GM23338 (cell line): ENCODE measurements at regions not wholly inside any gene's neighbourhood (a gene's known extent, or its start where the extent isn't known, plus 50 kb on each side); places are given as distances from the start of the nearest gene placed in this dataset.

Experiments
- ATAC-seq: fragments of 200-7000 bp; cut with Tn5 transposase; 3 replicates; pipeline ENCODE4 v1.9.1; 2020
- DNase-seq: peaks from one replicate; pipeline ENCODE4 v3.0.0-alpha.2; 2015; ENCODE audit warnings: low spot score
- H2AFZ ChIP-seq: fragments of 200-600 bp; sonication (generic); 2 replicates; pipeline ENCODE4 v1.8.0; 2016; ENCODE audit warnings: antibody characterized with exemption, mild to moderate bottlenecking, moderate library complexity
- H3F3A ChIP-seq: fragments of 200-600 bp; sonication (generic); replicated peaks from 2 replicates; pipeline ENCODE4 v1.8.0; 2017; ENCODE audit warnings: antibody characterized with exemption, mixed run types, low read depth
- H3K27ac ChIP-seq: fragments of 200-600 bp; sonication (generic); 2 replicates; pipeline ENCODE4 v1.6.1; 2016; ENCODE audit warnings: low read depth
- H3K27me3 ChIP-seq: fragments of 200-600 bp; sonication (generic); 2 replicates; pipeline ENCODE4 v1.8.0; 2016; ENCODE audit warnings: mild to moderate bottlenecking, mixed run types, moderate library complexity; ENCODE audit not compliant: insufficient read depth
- H3K36me3 ChIP-seq: fragments of 200-600 bp; sonication (generic); 2 replicates; pipeline ENCODE4 v1.8.0; 2016; ENCODE audit warnings: mild to moderate bottlenecking; ENCODE audit not compliant: insufficient read depth
- H3K4me1 ChIP-seq: fragments of 200-600 bp; sonication (generic); 2 replicates; pipeline ENCODE4 v1.8.0; 2016; ENCODE audit warnings: mild to moderate bottlenecking, moderate library complexity; ENCODE audit not compliant: insufficient read depth
- H3K4me2 ChIP-seq: fragments of 200-600 bp; sonication (generic); 2 replicates; pipeline ENCODE4 v1.7.1; 2017; ENCODE audit warnings: mixed run types
- H3K4me3 ChIP-seq: fragments of 200-600 bp; sonication (generic); 2 replicates; pipeline ENCODE4 v1.6.1; 2016; ENCODE audit warnings: mixed run types
- H3K79me2 ChIP-seq: fragments of 200-600 bp; sonication (generic); replicated peaks from 2 replicates; pipeline ENCODE4 v1.8.0; 2017; ENCODE audit warnings: mild to moderate bottlenecking; ENCODE audit not compliant: insufficient read depth
- H3K9me2 ChIP-seq: fragments of 200-600 bp; sonication (generic); 2 replicates; pipeline ENCODE4 v1.8.0; 2017; ENCODE audit not compliant: insufficient read depth
- H4K20me1 ChIP-seq: fragments of 200-600 bp; sonication (generic); replicated peaks from 2 replicates; pipeline ENCODE4 v1.8.0; 2017; ENCODE audit warnings: mild to moderate bottlenecking; ENCODE audit not compliant: insufficient read depth
- H3K27ac Mint-ChIP-seq: 2 replicates; pipeline ENCODE4 v1.8.0; 2020; ENCODE audit warnings: inconsistent platforms, mild to moderate bottlenecking, moderate library complexity, mixed read lengths
- H3K27me3 Mint-ChIP-seq: 3 replicates; pipeline ENCODE4 v1.8.0; 2022; ENCODE audit warnings: low read depth, mild to moderate bottlenecking, moderate library complexity, mixed read lengths, inconsistent platforms; ENCODE audit not compliant: insufficient read depth, poor library complexity
- H3K36me3 Mint-ChIP-seq: 3 replicates; pipeline ENCODE4 v1.8.0; 2021; ENCODE audit warnings: low read depth, mild to moderate bottlenecking, inconsistent platforms, moderate library complexity, mixed read lengths
- H3K4me1 Mint-ChIP-seq: 3 replicates; pipeline ENCODE4 v1.8.0; 2020; ENCODE audit warnings: mild to moderate bottlenecking, inconsistent platforms, mixed read lengths
- H3K4me3 Mint-ChIP-seq: 3 replicates; pipeline ENCODE4 v1.8.0; 2021; ENCODE audit warnings: moderate library complexity, mild to moderate bottlenecking, inconsistent platforms, mixed read lengths
- H3K9me3 Mint-ChIP-seq: 3 replicates; pipeline ENCODE4 v1.8.0; 2020; ENCODE audit warnings: moderate library complexity, mild to moderate bottlenecking, inconsistent platforms, mixed read lengths
- CREB1 ChIP-seq: fragments of 250-450 bp; sonication (Bioruptor Pico); IDR thresholded peaks from 2 replicates; pipeline ENCODE4 v1.5.0; 2020; ENCODE audit warnings: low read depth, mild to moderate bottlenecking, moderate library complexity
- EZH2phosphoT487 ChIP-seq: fragments of 200-600 bp; sonication (generic); IDR thresholded peaks from one replicate; pipeline ENCODE4 v1.8.1; 2018; ENCODE audit warnings: antibody characterized with exemption; ENCODE audit not compliant: unreplicated experiment
- JUNB ChIP-seq: IDR thresholded peaks from one replicate; pipeline ENCODE4 v1.6.1; 2016; ENCODE audit warnings: antibody characterized with exemption; ENCODE audit not compliant: unreplicated experiment
- NANOG ChIP-seq: IDR thresholded peaks from 2 replicates; pipeline ENCODE4 v1.6.1; 2016; ENCODE audit warnings: antibody characterized with exemption, borderline replicate concordance
- STAT1 ChIP-seq: IDR thresholded peaks from one replicate; pipeline ENCODE4 v1.6.1; 2016; ENCODE audit warnings: antibody characterized with exemption; ENCODE audit not compliant: unreplicated experiment
- ZNF331 ChIP-seq: fragments of 250-450 bp; sonication (Bioruptor Pico); IDR thresholded peaks from 2 replicates; pipeline ENCODE4 v1.5.0; 2020; ENCODE audit warnings: low read depth, mild to moderate bottlenecking, moderate library complexity
- ZNF462 ChIP-seq: fragments of 250-450 bp; sonication (Bioruptor Pico); IDR thresholded peaks from 2 replicates; pipeline ENCODE4 v1.5.0; 2020; ENCODE audit warnings: mild to moderate bottlenecking, moderate library complexity
- TF ChIP-seq, protein P1 (sequence below): IDR thresholded peaks from 2 replicates; pipeline ENCODE4 v1.6.1; 2016; ENCODE audit warnings: antibody characterized with exemption
- TF ChIP-seq, protein P2 (sequence below), 2 experiments: fragments of 200-600 bp in 1 of 2; sonication (generic) in 1 of 2; conservative IDR thresholded peaks; 2 replicates each; pipeline versions ENCODE4 v1.5.1 to v1.6.1; 2016 to 2017; ENCODE audit warnings: antibody characterized with exemption in 2 of 2, low read depth in 2 of 2, mild to moderate bottlenecking in 2 of 2, moderate library complexity in 1 of 2

- Histone ChIP-seq H3K4me3 (no peak overlapping the region), H3K27me3 (no peaks in the 10 kb centered on the region), H3K27ac (no peak overlapping the region), H3K4me2 (no peak overlapping the region), H3K4me1 (peaks cover 46% of the 10 kb centered on the region), H3K36me3 (0 out of 2 replicates have a peak, but pooled peaks cover 3% of the 10 kb centered on the region), H4K20me1 (no peaks in the 10 kb centered on the region), H3F3A (no peaks in the 10 kb centered on the region), H2AFZ (no peak overlapping the region), H3K9me2 (no peaks in the 10 kb centered on the region), H3K79me2 (peaks cover 40% of the 10 kb centered on the region)
- Mint-ChIP-seq H3K9me3 (no peaks in the 10 kb centered on the region), H3K27ac (peak overlapping the region; percentile 35; the same call in 1 of the 2 replicates), H3K27me3 (peaks cover 9% of the 10 kb centered on the region), H3K36me3 (peaks cover 43% of the 10 kb centered on the region), H3K4me3 (no peak overlapping the region), H3K4me1 (peaks cover 62% of the 10 kb centered on the region)
- ATAC-seq (no peak), DNase-seq (no peak)
- TF ChIP-seq ZNF331, result no peak
These were observed 97.5 kb downstream of the ZNF608 start for GRCh38 chr5:124648902-124649467.

- no peak overlapping the region; the same call in 1 of the 2 replicates for H3K27ac Mint-ChIP-seq
These were observed 99.1 kb downstream of the ZNF608 start for GRCh38 chr5:124647352-124647751.

More at GRCh38 chr5:124647352-124647751, 99.1 kb downstream of the ZNF608 start:
- no peak overlapping the region for H2AFZ ChIP-seq
- H3K27me3 ChIP-seq, result no peaks in the 10 kb centered on the region
- no peaks in the 10 kb centered on the region for H3F3A ChIP-seq
- Mint-ChIP-seq H3K36me3 (peaks cover 58% of the 10 kb centered on the region), H3K9me3 (no peaks in the 10 kb centered on the region), H3K4me1 (peaks cover 68% of the 10 kb centered on the region), H3K27me3 (peaks cover 10% of the 10 kb centered on the region), H3K4me3 (no peak overlapping the region)
- peaks cover 24% of the 10 kb centered on the region for H3K79me2 ChIP-seq
- no peaks in the 10 kb centered on the region for H4K20me1 ChIP-seq
- no peaks in the 10 kb centered on the region for H3K9me2 ChIP-seq
- DNase-seq (no peak), ATAC-seq (no peak)
- TF ChIP-seq, protein P1, sequence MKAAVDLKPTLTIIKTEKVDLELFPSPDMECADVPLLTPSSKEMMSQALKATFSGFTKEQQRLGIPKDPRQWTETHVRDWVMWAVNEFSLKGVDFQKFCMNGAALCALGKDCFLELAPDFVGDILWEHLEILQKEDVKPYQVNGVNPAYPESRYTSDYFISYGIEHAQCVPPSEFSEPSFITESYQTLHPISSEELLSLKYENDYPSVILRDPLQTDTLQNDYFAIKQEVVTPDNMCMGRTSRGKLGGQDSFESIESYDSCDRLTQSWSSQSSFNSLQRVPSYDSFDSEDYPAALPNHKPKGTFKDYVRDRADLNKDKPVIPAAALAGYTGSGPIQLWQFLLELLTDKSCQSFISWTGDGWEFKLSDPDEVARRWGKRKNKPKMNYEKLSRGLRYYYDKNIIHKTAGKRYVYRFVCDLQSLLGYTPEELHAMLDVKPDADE, result no peak
- TF ChIP-seq ZNF462 (CRISPR knock-in tag), result no peak
- no peak for TF ChIP-seq NANOG
- TF ChIP-seq EZH2phosphoT487, result no peak
- TF ChIP-seq CREB1 (CRISPR knock-in tag), result no peak
- TF ChIP-seq ZNF331, result no peak
- no peak for TF ChIP-seq STAT1
- TF ChIP-seq, protein P2, sequence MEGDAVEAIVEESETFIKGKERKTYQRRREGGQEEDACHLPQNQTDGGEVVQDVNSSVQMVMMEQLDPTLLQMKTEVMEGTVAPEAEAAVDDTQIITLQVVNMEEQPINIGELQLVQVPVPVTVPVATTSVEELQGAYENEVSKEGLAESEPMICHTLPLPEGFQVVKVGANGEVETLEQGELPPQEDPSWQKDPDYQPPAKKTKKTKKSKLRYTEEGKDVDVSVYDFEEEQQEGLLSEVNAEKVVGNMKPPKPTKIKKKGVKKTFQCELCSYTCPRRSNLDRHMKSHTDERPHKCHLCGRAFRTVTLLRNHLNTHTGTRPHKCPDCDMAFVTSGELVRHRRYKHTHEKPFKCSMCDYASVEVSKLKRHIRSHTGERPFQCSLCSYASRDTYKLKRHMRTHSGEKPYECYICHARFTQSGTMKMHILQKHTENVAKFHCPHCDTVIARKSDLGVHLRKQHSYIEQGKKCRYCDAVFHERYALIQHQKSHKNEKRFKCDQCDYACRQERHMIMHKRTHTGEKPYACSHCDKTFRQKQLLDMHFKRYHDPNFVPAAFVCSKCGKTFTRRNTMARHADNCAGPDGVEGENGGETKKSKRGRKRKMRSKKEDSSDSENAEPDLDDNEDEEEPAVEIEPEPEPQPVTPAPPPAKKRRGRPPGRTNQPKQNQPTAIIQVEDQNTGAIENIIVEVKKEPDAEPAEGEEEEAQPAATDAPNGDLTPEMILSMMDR (conservative IDR thresholded peaks at IDR 0.05; ENCODE audit: low read depth in 2 of 2), result no peak
- TF ChIP-seq JUNB, result no peak
- no peak overlapping the region for H3K4me3 ChIP-seq
- H3K36me3 ChIP-seq, result 0 out of 2 replicates have a peak, but pooled peaks cover 3% of the 10 kb centered on the region
- no peak overlapping the region for H3K27ac ChIP-seq
- H3K4me1 ChIP-seq, result peaks cover 54% of the 10 kb centered on the region
- H3K4me2 ChIP-seq, result no peak overlapping the region
